SKM-1 treated with dmso at 0.1 percent for 144 hours (cell line): ENCODE measurements at regions not wholly inside any gene's neighbourhood (a gene's known extent, or its start where the extent isn't known, plus 50 kb on each side); places are given as distances from the start of the nearest gene placed in this dataset.
"Not testable (repeated sequence)": the region's sequence is repeated elsewhere in the genome, so short reads cannot be mapped to it uniquely, and the experiment has no call there.

Experiments
- DNase-seq: peaks from one replicate; lab custom pipeline; 2025; ENCODE audit not compliant: unreplicated experiment; lab: John Stamatoyannopoulos, UW

GRCh38 chr15:79538527-79538926 lies 106.4 kb downstream of the MINAR1 start:
- no peak for DNase-seq

GRCh38 chr15:79539401-79539800 lies 107.3 kb downstream of the MINAR1 start:
- no peak for DNase-seq

GRCh38 chr15:79540551-79540950 lies 108.4 kb downstream of the MINAR1 start:
- peak; percentile 46 for DNase-seq

GRCh38 chr15:79541196-79541595 lies 109.1 kb downstream of the MINAR1 start:
- DNase-seq: no peak

GRCh38 chr15:79543097-79543496 lies 111.0 kb downstream of the MINAR1 start:
- DNase-seq: no peak

- DNase-seq: no peak
Observed at GRCh38 chr15:79549196-79549595, 117.1 kb downstream of the MINAR1 start.

- no peak for DNase-seq
Observed at GRCh38 chr15:79560384-79560783, 128.2 kb downstream of the MINAR1 start.

- DNase-seq: no peak
Observed at GRCh38 chr15:79561982-79562381, 129.8 kb downstream of the MINAR1 start.

- no peak for DNase-seq
Observed at GRCh38 chr15:79562403-79562815, 130.3 kb downstream of the MINAR1 start.

- DNase-seq: no peak
Observed at GRCh38 chr15:79562899-79563298, 130.8 kb downstream of the MINAR1 start.

- no peak for DNase-seq
Observed at GRCh38 chr15:79570004-79570403, 137.9 kb downstream of the MINAR1 start.

GRCh38 chr15:79572691-79573404 lies 140.7 kb downstream of the MINAR1 start:
- no peak for DNase-seq

GRCh38 chr15:79574431-79575273 lies 142.5 kb downstream of the MINAR1 start:
- not testable (repeated sequence) for DNase-seq

GRCh38 chr15:79582650-79583049 lies 150.5 kb downstream of the MINAR1 start:
- no peak for DNase-seq

- DNase-seq: no peak
Observed at GRCh38 chr15:79592126-79592525, 160.0 kb downstream of the MINAR1 start.

- DNase-seq: no peak
Observed at GRCh38 chr15:79593119-79593869, 161.2 kb downstream of the MINAR1 start.

GRCh38 chr15:79595306-79595705 lies 163.2 kb downstream of the MINAR1 start:
- DNase-seq: no peak

GRCh38 chr15:79595995-79596622 lies 164.0 kb downstream of the MINAR1 start:
- DNase-seq: peak; percentile 88

- DNase-seq: no peak
Observed at GRCh38 chr15:79598639-79599038, 166.5 kb downstream of the MINAR1 start.

GRCh38 chr15:79601405-79602086 lies 169.4 kb downstream of the MINAR1 start:
- DNase-seq: no peak

GRCh38 chr15:79602180-79602579 lies 170.0 kb downstream of the MINAR1 start:
- no peak for DNase-seq
